ENCODE measurements at regions not wholly inside any gene's neighbourhood (a gene's known extent, or its start where the extent isn't known, plus 50 kb on each side); places are given as distances from the start of the nearest gene placed in this dataset.

DNA sequence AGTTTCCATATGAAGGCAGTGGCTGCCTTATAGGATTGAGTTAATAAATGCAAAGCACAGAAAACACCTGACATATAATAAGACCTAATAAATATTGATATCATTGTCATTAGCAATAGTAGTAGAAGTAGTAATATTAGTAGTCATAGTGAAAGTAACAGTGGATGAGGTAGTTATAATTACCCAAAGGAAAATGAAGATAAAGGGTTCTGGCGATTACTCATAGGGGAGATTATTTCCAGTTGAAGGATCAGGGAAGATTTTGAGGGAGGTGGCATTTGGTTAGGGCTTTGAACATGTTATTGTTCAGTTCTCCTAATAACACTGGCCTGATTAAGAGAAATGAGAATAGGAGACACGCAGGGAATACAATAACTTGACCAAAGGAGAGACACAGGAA, 131.9 kb upstream of the GPRIN3 start:
- BruUV-seq (replicated peaks) = no TSS peak
- 17% methylated on average over 2 of the region's 2 CpGs for WGBS (ENCODE audit: insufficient coverage, insufficient replicate concordance, low lambda C conversion rate, missing lambda C conversion rate)
- H3K79me2 ChIP-seq (ENCODE audit: control insufficient read depth, insufficient read depth, low read length) = no peaks in the 10 kb centered on the region
- peak; percentile 38 for ATAC-seq
- ChIA-PET SMC1A (ENCODE audit: uncharacterized antibody, unreplicated experiment) (interaction anchor here (1.1 kb wide), 1 partner anchor 46 kb away, joined by 3 read pairs; no protein-coding TSS in a partner anchor), CTCF (interaction anchor here (1.0 to 1.6 kb wide), 3 partner anchors 11 to 55 kb away, joined by 3 to 5 read pairs (median 3); no protein-coding TSS in a partner anchor), POLR2A (no interaction called here), RAD21 (ENCODE audit: unreplicated experiment) (interaction anchor here (1.4 kb wide), 1 partner anchor 854 kb away, joined by 4 read pairs; no protein-coding TSS in a partner anchor)
- FAIRE-seq = no peak
- no peak overlapping the region for H3K9ac ChIP-seq (ENCODE audit: control insufficient read depth, insufficient read depth, low read length)
- no peaks in the 10 kb centered on the region for H3K27me3 ChIP-seq (replicated peaks in 1 of 2; ENCODE audit: control insufficient read depth in 2 of 2, insufficient read depth in 2 of 2, low read length in 1 of 2)
- no peak overlapping the region for H3K27ac ChIP-seq (ENCODE audit: control insufficient read depth, insufficient read depth)
- no peaks in the 10 kb centered on the region for H3K9me3 ChIP-seq (replicated peaks; ENCODE audit: control insufficient read depth, insufficient read depth, low read length)
- H3K4me1 ChIP-seq (ENCODE audit: control insufficient read depth, insufficient read depth, low read length) = no peaks in the 10 kb centered on the region
- DNase-seq (ENCODE audit: low read depth, low spot score) = no peak
- in situ Hi-C loops (cut with MboI) = loop anchor here (10.0 kb wide), 1 partner anchor 185 kb away; no protein-coding TSS in a partner anchor
- H4K20me1 ChIP-seq (ENCODE audit: control insufficient read depth, insufficient read depth) = no peaks in the 10 kb centered on the region
- intact Hi-C loops (cut with micrococcal nuclease; ENCODE audit: unreplicated experiment) = loop anchor here (10.0 kb wide), 1 partner anchor 625 kb away; no protein-coding TSS in a partner anchor
- no peak overlapping the region for H3K4me3 ChIP-seq
- no peak overlapping the region for H2AFZ ChIP-seq (ENCODE audit: control insufficient read depth, low read depth, low read length)
- no peaks in the 10 kb centered on the region for H3K36me3 ChIP-seq (ENCODE audit: control insufficient read depth in 2 of 2, insufficient read depth in 2 of 2, low read length in 1 of 2)
- H3K4me2 ChIP-seq (ENCODE audit: control insufficient read depth, insufficient read depth) = no peak overlapping the region
- TF ChIP-seq SMARCA5 (IDR thresholded peaks at IDR 0.05) (no peak), RELA (IDR thresholded peaks at IDR 0.05; ENCODE audit: borderline replicate concordance, partially characterized antibody) (no peak), NR2C1 (IDR thresholded peaks at IDR 0.05) (no peak), ZNF24 (IDR thresholded peaks at IDR 0.05) (no peak), NBN (IDR thresholded peaks at IDR 0.05) (no peak), IKZF1 (conservative IDR thresholded peaks at IDR 0.05) (peak; percentile 36; the same call in 1 of the 2 replicates), HDAC6 (IDR thresholded peaks at IDR 0.05; ENCODE audit: unreplicated experiment) (no peak), JUNB (IDR thresholded peaks at IDR 0.05) (peak; percentile 48), RCOR1 (conservative IDR thresholded peaks at IDR 0.05; ENCODE audit: low read depth, low read length) (no peak), BACH1 (IDR thresholded peaks at IDR 0.05; ENCODE audit: borderline replicate concordance) (no peak), ZBED1 (IDR thresholded peaks at IDR 0.05; ENCODE audit: borderline replicate concordance) (no peak), EED (IDR thresholded peaks at IDR 0.05; ENCODE audit: low read depth) (no peak), EZH2 (IDR thresholded peaks at IDR 0.05; ENCODE audit: borderline replicate concordance, control insufficient read depth, low read depth, low read length) (no peak), IKZF2 (IDR thresholded peaks at IDR 0.05) (peak in 1 of 2 experiments; percentile 49; a peak in 2 of 4 replicates)
- TF ChIP-seq, protein P1, sequence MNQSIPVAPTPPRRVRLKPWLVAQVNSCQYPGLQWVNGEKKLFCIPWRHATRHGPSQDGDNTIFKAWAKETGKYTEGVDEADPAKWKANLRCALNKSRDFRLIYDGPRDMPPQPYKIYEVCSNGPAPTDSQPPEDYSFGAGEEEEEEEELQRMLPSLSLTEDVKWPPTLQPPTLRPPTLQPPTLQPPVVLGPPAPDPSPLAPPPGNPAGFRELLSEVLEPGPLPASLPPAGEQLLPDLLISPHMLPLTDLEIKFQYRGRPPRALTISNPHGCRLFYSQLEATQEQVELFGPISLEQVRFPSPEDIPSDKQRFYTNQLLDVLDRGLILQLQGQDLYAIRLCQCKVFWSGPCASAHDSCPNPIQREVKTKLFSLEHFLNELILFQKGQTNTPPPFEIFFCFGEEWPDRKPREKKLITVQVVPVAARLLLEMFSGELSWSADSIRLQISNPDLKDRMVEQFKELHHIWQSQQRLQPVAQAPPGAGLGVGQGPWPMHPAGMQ (IDR thresholded peaks at IDR 0.05; ENCODE audit: borderline replicate concordance) = no peak
- TF ChIP-seq, protein P2, sequence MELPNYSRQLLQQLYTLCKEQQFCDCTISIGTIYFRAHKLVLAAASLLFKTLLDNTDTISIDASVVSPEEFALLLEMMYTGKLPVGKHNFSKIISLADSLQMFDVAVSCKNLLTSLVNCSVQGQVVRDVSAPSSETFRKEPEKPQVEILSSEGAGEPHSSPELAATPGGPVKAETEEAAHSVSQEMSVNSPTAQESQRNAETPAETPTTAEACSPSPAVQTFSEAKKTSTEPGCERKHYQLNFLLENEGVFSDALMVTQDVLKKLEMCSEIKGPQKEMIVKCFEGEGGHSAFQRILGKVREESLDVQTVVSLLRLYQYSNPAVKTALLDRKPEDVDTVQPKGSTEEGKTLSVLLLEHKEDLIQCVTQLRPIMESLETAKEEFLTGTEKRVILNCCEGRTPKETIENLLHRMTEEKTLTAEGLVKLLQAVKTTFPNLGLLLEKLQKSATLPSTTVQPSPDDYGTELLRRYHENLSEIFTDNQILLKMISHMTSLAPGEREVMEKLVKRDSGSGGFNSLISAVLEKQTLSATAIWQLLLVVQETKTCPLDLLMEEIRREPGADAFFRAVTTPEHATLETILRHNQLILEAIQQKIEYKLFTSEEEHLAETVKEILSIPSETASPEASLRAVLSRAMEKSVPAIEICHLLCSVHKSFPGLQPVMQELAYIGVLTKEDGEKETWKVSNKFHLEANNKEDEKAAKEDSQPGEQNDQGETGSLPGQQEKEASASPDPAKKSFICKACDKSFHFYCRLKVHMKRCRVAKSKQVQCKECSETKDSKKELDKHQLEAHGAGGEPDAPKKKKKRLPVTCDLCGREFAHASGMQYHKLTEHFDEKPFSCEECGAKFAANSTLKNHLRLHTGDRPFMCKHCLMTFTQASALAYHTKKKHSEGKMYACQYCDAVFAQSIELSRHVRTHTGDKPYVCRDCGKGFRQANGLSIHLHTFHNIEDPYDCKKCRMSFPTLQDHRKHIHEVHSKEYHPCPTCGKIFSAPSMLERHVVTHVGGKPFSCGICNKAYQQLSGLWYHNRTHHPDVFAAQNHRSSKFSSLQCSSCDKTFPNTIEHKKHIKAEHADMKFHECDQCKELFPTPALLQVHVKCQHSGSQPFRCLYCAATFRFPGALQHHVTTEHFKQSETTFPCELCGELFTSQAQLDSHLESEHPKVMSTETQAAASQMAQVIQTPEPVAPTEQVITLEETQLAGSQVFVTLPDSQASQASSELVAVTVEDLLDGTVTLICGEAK (IDR thresholded peaks at IDR 0.05; ENCODE audit: borderline replicate concordance) = no peak
- TF ChIP-seq, protein P3, sequence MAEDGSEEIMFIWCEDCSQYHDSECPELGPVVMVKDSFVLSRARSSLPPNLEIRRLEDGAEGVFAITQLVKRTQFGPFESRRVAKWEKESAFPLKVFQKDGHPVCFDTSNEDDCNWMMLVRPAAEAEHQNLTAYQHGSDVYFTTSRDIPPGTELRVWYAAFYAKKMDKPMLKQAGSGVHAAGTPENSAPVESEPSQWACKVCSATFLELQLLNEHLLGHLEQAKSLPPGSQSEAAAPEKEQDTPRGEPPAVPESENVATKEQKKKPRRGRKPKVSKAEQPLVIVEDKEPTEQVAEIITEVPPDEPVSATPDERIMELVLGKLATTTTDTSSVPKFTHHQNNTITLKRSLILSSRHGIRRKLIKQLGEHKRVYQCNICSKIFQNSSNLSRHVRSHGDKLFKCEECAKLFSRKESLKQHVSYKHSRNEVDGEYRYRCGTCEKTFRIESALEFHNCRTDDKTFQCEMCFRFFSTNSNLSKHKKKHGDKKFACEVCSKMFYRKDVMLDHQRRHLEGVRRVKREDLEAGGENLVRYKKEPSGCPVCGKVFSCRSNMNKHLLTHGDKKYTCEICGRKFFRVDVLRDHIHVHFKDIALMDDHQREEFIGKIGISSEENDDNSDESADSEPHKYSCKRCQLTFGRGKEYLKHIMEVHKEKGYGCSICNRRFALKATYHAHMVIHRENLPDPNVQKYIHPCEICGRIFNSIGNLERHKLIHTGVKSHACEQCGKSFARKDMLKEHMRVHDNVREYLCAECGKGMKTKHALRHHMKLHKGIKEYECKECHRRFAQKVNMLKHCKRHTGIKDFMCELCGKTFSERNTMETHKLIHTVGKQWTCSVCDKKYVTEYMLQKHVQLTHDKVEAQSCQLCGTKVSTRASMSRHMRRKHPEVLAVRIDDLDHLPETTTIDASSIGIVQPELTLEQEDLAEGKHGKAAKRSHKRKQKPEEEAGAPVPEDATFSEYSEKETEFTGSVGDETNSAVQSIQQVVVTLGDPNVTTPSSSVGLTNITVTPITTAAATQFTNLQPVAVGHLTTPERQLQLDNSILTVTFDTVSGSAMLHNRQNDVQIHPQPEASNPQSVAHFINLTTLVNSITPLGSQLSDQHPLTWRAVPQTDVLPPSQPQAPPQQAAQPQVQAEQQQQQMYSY (CRISPR knock-in tag; IDR thresholded peaks at IDR 0.05) = no peak
